Lower leg skin (tissue), 4 donors: ENCODE measurements at regions not wholly inside any gene's neighbourhood (a gene's known extent, or its start where the extent isn't known, plus 50 kb on each side); places are given as distances from the start of the nearest gene placed in this dataset.

ENCODE experiments used
- DNase-seq, 2 donors: peaks; one replicate each; pipeline ENCODE4 v3.0.0-alpha.2; 2019; ENCODE audit warnings: low spot score in 2 of 2
- H3K4me3 ChIP-seq: fragments of 200-600 bp; sonication (generic); 2 replicates; pipeline ENCODE4 v1.5.1; 2017; ENCODE audit warnings: mild to moderate bottlenecking, low read depth; ENCODE audit not compliant: poor library complexity, severe bottlenecking
- CTCF ChIP-seq, 3 donors: fragments of 450-650 bp; IDR thresholded peaks; one replicate each; pipeline ENCODE4 v1.5.1; 2016; ENCODE audit warnings: antibody characterized with exemption in 3 of 3, mild to moderate bottlenecking in 3 of 3, moderate library complexity in 2 of 3
- POLR2A ChIP-seq, 2 donors: fragments of 450-650 bp; IDR thresholded peaks; one replicate each; pipeline ENCODE4 v1.6.1; 2016 to 2017; ENCODE audit warnings: antibody characterized with exemption in 2 of 2, mild to moderate bottlenecking in 1 of 2, moderate library complexity in 1 of 2
- WGBS, 2 donors: methylation state at CpG; one replicate each; pipeline ENCODE4 v1.1.5; 2018; 5-methylcytosine and 5-hydroxymethylcytosine counted together
- intact Hi-C: fragments of 100-400 bp; cut with DNase I; formaldehyde crosslinking; loops from one replicate; pipeline ENCODE4 v1.15.0; 2023; ENCODE audit warnings: low total_unique reads

GRCh38 chr7:8937204-8937603 lies 503.8 kb downstream of the NXPH1 start:
- 82 to 87% methylated on average over 2 of the region's 2 CpGs for WGBS, 2 donors
- no peak for TF ChIP-seq POLR2A (IDR thresholded peaks at IDR 0.05)
- TF ChIP-seq CTCF (IDR thresholded peaks at IDR 0.05) = no peak
- no peak overlapping the region for H3K4me3 ChIP-seq
- intact Hi-C loops = no loop called here
- DNase-seq = no peak

GRCh38 chr7:8938044-8938805 lies 504.8 kb downstream of the NXPH1 start:
- DNase-seq = no peak
- 67% methylated on average over 9 of the region's 9 CpGs for WGBS, 2 donors
- H3K4me3 ChIP-seq = no peak overlapping the region
- intact Hi-C loops = no loop called here
- TF ChIP-seq CTCF (IDR thresholded peaks at IDR 0.05) (no peak), POLR2A (IDR thresholded peaks at IDR 0.05) (no peak)

GRCh38 chr7:8939446-8939845 lies 506.0 kb downstream of the NXPH1 start:
- no peak for DNase-seq
- intact Hi-C loops = no loop called here
- TF ChIP-seq CTCF (IDR thresholded peaks at IDR 0.05) (no peak), POLR2A (IDR thresholded peaks at IDR 0.05) (no peak)
- no peak overlapping the region for H3K4me3 ChIP-seq
- WGBS, 2 donors = 46 to 55% methylated on average over 1 of the region's 1 CpG

- H3K4me3 ChIP-seq = no peak overlapping the region
- intact Hi-C loops = no loop called here
- TF ChIP-seq CTCF (IDR thresholded peaks at IDR 0.05) (no peak), POLR2A (IDR thresholded peaks at IDR 0.05) (no peak)
- WGBS, 2 donors = 58 to 70% methylated on average over 2 of the region's 2 CpGs
- no peak for DNase-seq
Measured at GRCh38 chr7:8963722-8964121, 530.3 kb downstream of the NXPH1 start.

- no peak for DNase-seq
- H3K4me3 ChIP-seq = no peak overlapping the region
- intact Hi-C loops = no loop called here
- no peak for TF ChIP-seq CTCF (IDR thresholded peaks at IDR 0.05)
- no peak for TF ChIP-seq POLR2A (IDR thresholded peaks at IDR 0.05)
- 77 to 80% methylated on average over 3 of the region's 3 CpGs for WGBS, 2 donors
Measured at GRCh38 chr7:8965177-8965576, 531.8 kb downstream of the NXPH1 start.

GRCh38 chr7:8973601-8974000 lies 540.2 kb downstream of the NXPH1 start:
- H3K4me3 ChIP-seq = no peak overlapping the region
- WGBS, 2 donors = 65 to 74% methylated on average over 3 of the region's 3 CpGs
- intact Hi-C loops = no loop called here
- TF ChIP-seq POLR2A (IDR thresholded peaks at IDR 0.05) (no peak), CTCF (IDR thresholded peaks at IDR 0.05) (no peak)
- no peak for DNase-seq
